Neural cell (in vitro differentiated cells): ENCODE measurements at regions not wholly inside any gene's neighbourhood (a gene's known extent, or its start where the extent isn't known, plus 50 kb on each side); places are given as distances from the start of the nearest gene placed in this dataset.

ENCODE experiments used
- H2AFZ ChIP-seq: fragments of 200-600, 300-800 bp; sonication (generic), shearing (Covaris generic); 2 replicates; pipeline ENCODE4 v1.6.0; 2014; ENCODE audit warnings: low read depth, mild to moderate bottlenecking, antibody characterized with exemption, low read length, moderate library complexity
- H3F3A ChIP-seq: fragments of 200-600 bp; shearing (Covaris generic); 2 replicates; pipeline ENCODE4 v1.6.1; 2016; ENCODE audit warnings: mild to moderate bottlenecking, moderate library complexity, mixed read lengths, antibody characterized with exemption, low read length; ENCODE audit not compliant: insufficient read depth, poor library complexity, severe bottlenecking
- H3K27ac ChIP-seq: fragments of 200-600, 300-800 bp; sonication (generic), shearing (Covaris generic); 2 replicates; pipeline ENCODE4 v1.5.1; 2014; ENCODE audit warnings: mild to moderate bottlenecking, low read length, moderate library complexity
- H3K27me3 ChIP-seq: fragments of 300-800, 200-600 bp; sonication (generic), shearing (Covaris generic); 2 replicates; pipeline ENCODE4 v1.6.0; 2014; ENCODE audit warnings: mild to moderate bottlenecking, low read depth, low read length, moderate library complexity; ENCODE audit not compliant: insufficient read depth
- H3K36me3 ChIP-seq: fragments of 300-800, 200-600 bp; sonication (generic), shearing (Covaris generic); 2 replicates; pipeline ENCODE4 v1.5.1; 2014; ENCODE audit warnings: mild to moderate bottlenecking, antibody characterized with exemption, low read length, moderate library complexity; ENCODE audit not compliant: insufficient read depth
- H3K4me2 ChIP-seq: fragments of 300-800, 200-600 bp; sonication (generic), shearing (Covaris generic); 2 replicates; pipeline ENCODE4 v1.6.0; 2014; ENCODE audit warnings: mild to moderate bottlenecking, low read length
- H3K4me3 ChIP-seq: fragments of 300-800, 200-600 bp; sonication (generic), shearing (Covaris generic); 2 replicates; pipeline ENCODE4 v1.5.1; 2014; ENCODE audit warnings: mild to moderate bottlenecking, low read length, moderate library complexity
- H3K79me2 ChIP-seq: fragments of 200-600 bp; shearing (Covaris generic); replicated peaks from 2 replicates; pipeline ENCODE4 v1.6.0; 2014; ENCODE audit warnings: mild to moderate bottlenecking, low read length, moderate library complexity; ENCODE audit not compliant: insufficient read depth
- H3K9ac ChIP-seq: fragments of 300-800, 200-600 bp; sonication (generic), shearing (Covaris generic); 2 replicates; pipeline ENCODE4 v1.6.1; 2016; ENCODE audit warnings: mild to moderate bottlenecking, low read length, mixed read lengths
- H3K9me2 ChIP-seq: fragments of 200-600 bp; shearing (Covaris generic); 2 replicates; pipeline ENCODE4 v1.6.1; 2016; ENCODE audit warnings: mild to moderate bottlenecking, low read length, mixed read lengths; ENCODE audit not compliant: insufficient read depth
- H3K9me3 ChIP-seq: fragments of 200-600, 300-800 bp; sonication (generic), shearing (Covaris generic); 2 replicates; pipeline ENCODE4 v1.6.1; 2016; ENCODE audit warnings: mild to moderate bottlenecking, mixed run types, low read length, moderate library complexity, mixed read lengths
- H4K20me1 ChIP-seq: fragments of 200-600 bp; shearing (Covaris generic); 2 replicates; pipeline ENCODE4 v1.6.1; 2016; ENCODE audit warnings: mild to moderate bottlenecking, mixed run types; ENCODE audit not compliant: insufficient read depth
- EP300 ChIP-seq: fragments of 450-650 bp; conservative IDR thresholded peaks from 2 replicates; pipeline ENCODE4 v1.6.1; 2014; ENCODE audit warnings: antibody characterized with exemption, mild to moderate bottlenecking, moderate library complexity; ENCODE audit not compliant: poor library complexity, severe bottlenecking
- EZH2 ChIP-seq: fragments of 200-600, 300-800 bp; shearing (Covaris generic), sonication (generic); IDR thresholded peaks from 2 replicates; pipeline ENCODE4 v1.6.1; 2014; ENCODE audit warnings: antibody characterized with exemption, low read length, borderline replicate concordance, mild to moderate bottlenecking; ENCODE audit not compliant: insufficient read depth, poor library complexity, severe bottlenecking
- MXI1 ChIP-seq: fragments of 450-650 bp; conservative IDR thresholded peaks from 2 replicates; pipeline ENCODE4 v1.6.1; 2014; ENCODE audit warnings: antibody characterized with exemption, mild to moderate bottlenecking; ENCODE audit not compliant: poor library complexity, severe bottlenecking
- POLR2AphosphoS5 ChIP-seq: IDR thresholded peaks from 2 replicates; pipeline ENCODE4 v1.6.1; 2012
- RAD21 ChIP-seq: fragments of 450-650 bp; conservative IDR thresholded peaks from 2 replicates; pipeline ENCODE4 v1.6.1; 2014; ENCODE audit warnings: antibody characterized with exemption, mild to moderate bottlenecking, moderate library complexity
- SMC3 ChIP-seq: fragments of 450-650 bp; conservative IDR thresholded peaks from 2 replicates; pipeline ENCODE4 v1.6.1; 2014; ENCODE audit warnings: antibody characterized with exemption, mild to moderate bottlenecking, moderate library complexity; ENCODE audit not compliant: poor library complexity
- TAF1 ChIP-seq: IDR thresholded peaks from 2 replicates; pipeline ENCODE4 v1.6.1; 2012; ENCODE audit warnings: low read depth
- TF ChIP-seq, protein P1 (sequence below): fragments of 450-650 bp; IDR thresholded peaks from 2 replicates; pipeline ENCODE4 v1.5.1; 2014; ENCODE audit warnings: antibody characterized with exemption, mild to moderate bottlenecking, moderate library complexity; ENCODE audit not compliant: poor library complexity, severe bottlenecking
- TF ChIP-seq, protein P2 (sequence below): IDR thresholded peaks from 2 replicates; pipeline ENCODE4 v1.6.1; 2012; ENCODE audit warnings: borderline replicate concordance

DNA sequence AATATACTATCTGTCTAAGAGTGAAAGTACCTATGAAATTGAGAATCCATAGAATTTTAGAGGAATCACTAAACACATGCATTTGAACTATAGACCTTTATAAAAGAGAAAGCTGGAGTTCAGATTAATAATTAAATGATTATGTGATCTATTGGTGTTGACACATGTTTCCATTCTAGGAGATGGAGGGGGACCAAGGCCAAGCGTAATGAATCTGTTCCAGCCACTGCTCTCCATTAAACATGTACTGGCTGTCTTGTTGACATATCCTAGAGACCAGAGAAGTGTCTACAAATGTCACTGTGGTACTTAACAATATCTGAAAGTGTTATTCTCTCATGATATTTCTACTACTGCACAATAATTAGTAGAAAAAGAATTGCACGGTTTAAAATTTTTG, 432.4 kb downstream of the BMP2 start:
- no peaks in the 10 kb centered on the region for H3K36me3 ChIP-seq
- no peaks in the 10 kb centered on the region for H3K9me2 ChIP-seq
- no peaks in the 10 kb centered on the region for H3F3A ChIP-seq
- no peak for TF ChIP-seq EP300
- TF ChIP-seq TAF1: no peak
- no peak for TF ChIP-seq MXI1
- TF ChIP-seq RAD21: no peak
- TF ChIP-seq SMC3: no peak
- no peak for TF ChIP-seq EZH2
- TF ChIP-seq, protein P1, sequence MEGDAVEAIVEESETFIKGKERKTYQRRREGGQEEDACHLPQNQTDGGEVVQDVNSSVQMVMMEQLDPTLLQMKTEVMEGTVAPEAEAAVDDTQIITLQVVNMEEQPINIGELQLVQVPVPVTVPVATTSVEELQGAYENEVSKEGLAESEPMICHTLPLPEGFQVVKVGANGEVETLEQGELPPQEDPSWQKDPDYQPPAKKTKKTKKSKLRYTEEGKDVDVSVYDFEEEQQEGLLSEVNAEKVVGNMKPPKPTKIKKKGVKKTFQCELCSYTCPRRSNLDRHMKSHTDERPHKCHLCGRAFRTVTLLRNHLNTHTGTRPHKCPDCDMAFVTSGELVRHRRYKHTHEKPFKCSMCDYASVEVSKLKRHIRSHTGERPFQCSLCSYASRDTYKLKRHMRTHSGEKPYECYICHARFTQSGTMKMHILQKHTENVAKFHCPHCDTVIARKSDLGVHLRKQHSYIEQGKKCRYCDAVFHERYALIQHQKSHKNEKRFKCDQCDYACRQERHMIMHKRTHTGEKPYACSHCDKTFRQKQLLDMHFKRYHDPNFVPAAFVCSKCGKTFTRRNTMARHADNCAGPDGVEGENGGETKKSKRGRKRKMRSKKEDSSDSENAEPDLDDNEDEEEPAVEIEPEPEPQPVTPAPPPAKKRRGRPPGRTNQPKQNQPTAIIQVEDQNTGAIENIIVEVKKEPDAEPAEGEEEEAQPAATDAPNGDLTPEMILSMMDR: no peak
- TF ChIP-seq, protein P2, sequence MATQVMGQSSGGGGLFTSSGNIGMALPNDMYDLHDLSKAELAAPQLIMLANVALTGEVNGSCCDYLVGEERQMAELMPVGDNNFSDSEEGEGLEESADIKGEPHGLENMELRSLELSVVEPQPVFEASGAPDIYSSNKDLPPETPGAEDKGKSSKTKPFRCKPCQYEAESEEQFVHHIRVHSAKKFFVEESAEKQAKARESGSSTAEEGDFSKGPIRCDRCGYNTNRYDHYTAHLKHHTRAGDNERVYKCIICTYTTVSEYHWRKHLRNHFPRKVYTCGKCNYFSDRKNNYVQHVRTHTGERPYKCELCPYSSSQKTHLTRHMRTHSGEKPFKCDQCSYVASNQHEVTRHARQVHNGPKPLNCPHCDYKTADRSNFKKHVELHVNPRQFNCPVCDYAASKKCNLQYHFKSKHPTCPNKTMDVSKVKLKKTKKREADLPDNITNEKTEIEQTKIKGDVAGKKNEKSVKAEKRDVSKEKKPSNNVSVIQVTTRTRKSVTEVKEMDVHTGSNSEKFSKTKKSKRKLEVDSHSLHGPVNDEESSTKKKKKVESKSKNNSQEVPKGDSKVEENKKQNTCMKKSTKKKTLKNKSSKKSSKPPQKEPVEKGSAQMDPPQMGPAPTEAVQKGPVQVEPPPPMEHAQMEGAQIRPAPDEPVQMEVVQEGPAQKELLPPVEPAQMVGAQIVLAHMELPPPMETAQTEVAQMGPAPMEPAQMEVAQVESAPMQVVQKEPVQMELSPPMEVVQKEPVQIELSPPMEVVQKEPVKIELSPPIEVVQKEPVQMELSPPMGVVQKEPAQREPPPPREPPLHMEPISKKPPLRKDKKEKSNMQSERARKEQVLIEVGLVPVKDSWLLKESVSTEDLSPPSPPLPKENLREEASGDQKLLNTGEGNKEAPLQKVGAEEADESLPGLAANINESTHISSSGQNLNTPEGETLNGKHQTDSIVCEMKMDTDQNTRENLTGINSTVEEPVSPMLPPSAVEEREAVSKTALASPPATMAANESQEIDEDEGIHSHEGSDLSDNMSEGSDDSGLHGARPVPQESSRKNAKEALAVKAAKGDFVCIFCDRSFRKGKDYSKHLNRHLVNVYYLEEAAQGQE: no peak
- TF ChIP-seq POLR2AphosphoS5: no peak
- H4K20me1 ChIP-seq: no peaks in the 10 kb centered on the region
- no peaks in the 10 kb centered on the region for H3K79me2 ChIP-seq
- no peaks in the 10 kb centered on the region for H3K27me3 ChIP-seq
- no peak overlapping the region for H2AFZ ChIP-seq
- no peak overlapping the region for H3K4me3 ChIP-seq
- no peaks in the 10 kb centered on the region for H3K9me3 ChIP-seq
- no peak overlapping the region for H3K9ac ChIP-seq
- H3K27ac ChIP-seq: no peak overlapping the region
- H3K4me2 ChIP-seq: no peak overlapping the region

DNA sequence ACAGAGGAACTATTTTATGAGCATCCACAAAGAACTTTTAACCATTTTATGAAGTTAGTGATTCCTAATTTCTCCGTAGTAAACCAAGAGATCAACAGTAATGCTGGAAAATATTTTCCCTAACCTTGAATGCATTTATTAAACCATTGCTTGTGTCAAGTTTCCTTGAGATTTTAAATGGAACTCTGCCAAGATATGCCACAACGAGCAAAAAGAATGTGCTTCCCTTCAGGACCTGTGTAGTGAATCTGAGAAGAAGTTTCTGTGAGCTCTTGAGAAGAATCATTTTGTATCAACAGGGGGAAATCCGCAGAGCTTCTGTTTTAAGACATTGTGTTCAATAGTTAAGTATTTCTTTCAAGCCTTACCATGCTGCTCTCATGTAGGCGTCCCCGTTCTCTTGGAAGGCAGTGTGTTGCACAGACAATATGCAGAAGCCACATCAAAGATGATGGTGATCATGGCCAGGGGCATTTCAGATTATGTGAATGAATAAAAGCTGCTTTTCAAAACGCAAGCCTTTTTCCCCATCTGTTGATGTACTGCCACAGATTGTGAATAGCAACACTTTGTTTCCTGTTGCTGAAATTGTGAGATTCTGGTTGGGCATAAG, 439.8 kb downstream of the BMP2 start:
- no peaks in the 10 kb centered on the region for H4K20me1 ChIP-seq
- H3K27ac ChIP-seq: no peak overlapping the region
- TF ChIP-seq TAF1: no peak
- TF ChIP-seq EP300: no peak
- no peak for TF ChIP-seq MXI1
- TF ChIP-seq, protein P1: no peak
- TF ChIP-seq, protein P2: no peak
- no peaks in the 10 kb centered on the region for H3K9me3 ChIP-seq
- H3F3A ChIP-seq: no peaks in the 10 kb centered on the region
- no peaks in the 10 kb centered on the region for H3K27me3 ChIP-seq
- no peak overlapping the region for H3K4me2 ChIP-seq
- no peak overlapping the region for H3K4me3 ChIP-seq
- H3K9ac ChIP-seq: no peak overlapping the region
- H2AFZ ChIP-seq: no peak overlapping the region
- H3K79me2 ChIP-seq: no peaks in the 10 kb centered on the region
- H3K9me2 ChIP-seq: no peaks in the 10 kb centered on the region
- no peaks in the 10 kb centered on the region for H3K36me3 ChIP-seq
